HEK293T (cell line): ENCODE measurements at regions not wholly inside any gene's neighbourhood (a gene's known extent, or its start where the extent isn't known, plus 50 kb on each side); places are given as distances from the start of the nearest gene placed in this dataset.

Experiments
- ARNT ChIP-seq: fragments of 450-650 bp; IDR thresholded peaks from 2 replicates; pipeline ENCODE4 v1.6.1; 2017; ENCODE audit warnings: mild to moderate bottlenecking
- CTBP1 ChIP-seq: fragments of 450-650 bp; IDR thresholded peaks from 2 replicates; pipeline ENCODE4 v1.6.1; 2016; ENCODE audit warnings: borderline replicate concordance
- ELF4 ChIP-seq: fragments of 450-650 bp; IDR thresholded peaks from 2 replicates; pipeline ENCODE4 v1.6.1; 2017; ENCODE audit warnings: antibody characterized with exemption
- FOXK2 ChIP-seq: fragments of 450-650 bp; IDR thresholded peaks from 2 replicates; pipeline ENCODE4 v1.6.1; 2016; ENCODE audit warnings: mild to moderate bottlenecking
- NFRKB ChIP-seq: fragments of 450-650 bp; IDR thresholded peaks from 2 replicates; pipeline ENCODE4 v1.6.1; 2016; ENCODE audit warnings: mild to moderate bottlenecking, moderate library complexity
- SP1 ChIP-seq: fragments of 450-650 bp; IDR thresholded peaks from 2 replicates; pipeline ENCODE4 v1.6.1; 2017
- SUZ12 ChIP-seq: fragments of 450-650 bp; IDR thresholded peaks from 2 replicates; pipeline ENCODE4 v1.6.1; 2016; ENCODE audit warnings: mild to moderate bottlenecking

- TF ChIP-seq SP1, result no peak
- TF ChIP-seq ARNT, result no peak
- TF ChIP-seq SUZ12, result no peak
- TF ChIP-seq NFRKB, result no peak
- no peak for TF ChIP-seq FOXK2
- no peak for TF ChIP-seq CTBP1
- no peak for TF ChIP-seq ELF4
Measured at GRCh38 chr6:81495999-81496398, 256.5 kb downstream of the TENT5A start.
